A549 (cell line): ENCODE measurements at regions not wholly inside any gene's neighbourhood (a gene's known extent, or its start where the extent isn't known, plus 50 kb on each side); places are given as distances from the start of the nearest gene placed in this dataset.

Source experiments
- CEBPB ChIP-seq, 2 experiments: fragments of >200 bp in 1 of 2; sonication (Bioruptor Twin) in 1 of 2; formaldehyde crosslinking in 1 of 2; IDR thresholded peaks; 2 replicates each; pipeline ENCODE4 v1.6.1; 2012 to 2016
- EHF ChIP-seq: fragments of 250-450 bp; sonication (Bioruptor Pico); IDR thresholded peaks from 2 replicates; pipeline ENCODE4 v1.5.0; 2020; ENCODE audit warnings: mild to moderate bottlenecking
- MAZ ChIP-seq: fragments of 150-350 bp; IDR thresholded peaks from 2 replicates; pipeline ENCODE4 v1.6.1; 2014; ENCODE audit warnings: antibody characterized with exemption, low read depth, low read length, borderline replicate concordance
- RFX5 ChIP-seq: fragments of 450-650 bp; IDR thresholded peaks from 2 replicates; pipeline ENCODE4 v1.7.1; 2014; ENCODE audit warnings: antibody characterized with exemption, mild to moderate bottlenecking, moderate library complexity
- SMC3 ChIP-seq: fragments of >200 bp; sonication (Bioruptor Twin); formaldehyde crosslinking; IDR thresholded peaks from 3 replicates; pipeline ENCODE4 v1.6.1; 2018; ENCODE audit warnings: inconsistent platforms
- TF ChIP-seq, protein P1 (sequence below): fragments of >200 bp; sonication (Bioruptor Twin); formaldehyde crosslinking; IDR thresholded peaks from 3 replicates; pipeline ENCODE4 v1.5.1; 2016
- TF ChIP-seq, protein P2 (sequence below): fragments of 450-650 bp; IDR thresholded peaks from 2 replicates; pipeline ENCODE4 v1.6.1; 2014; ENCODE audit warnings: antibody characterized with exemption

DNA sequence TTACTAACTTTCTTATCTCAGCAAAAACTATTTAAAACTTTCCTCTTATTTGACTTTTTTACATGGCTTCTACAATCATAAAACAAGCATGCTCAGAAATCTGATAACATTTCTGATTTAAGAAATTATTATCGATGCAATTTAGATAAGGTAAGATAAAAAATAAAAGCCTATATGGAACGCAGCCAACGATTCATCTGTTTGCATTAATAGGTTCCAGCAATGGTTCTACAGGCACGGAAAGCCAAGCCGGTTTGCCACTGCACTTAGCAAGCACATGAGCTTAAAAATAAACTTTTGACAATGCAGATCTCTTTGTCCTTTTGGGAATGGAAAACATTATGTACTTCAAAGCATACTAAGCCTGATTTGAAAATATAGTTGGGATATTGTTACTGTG is 77.5 kb upstream of the KCNK2 start:
- TF ChIP-seq, protein P1, sequence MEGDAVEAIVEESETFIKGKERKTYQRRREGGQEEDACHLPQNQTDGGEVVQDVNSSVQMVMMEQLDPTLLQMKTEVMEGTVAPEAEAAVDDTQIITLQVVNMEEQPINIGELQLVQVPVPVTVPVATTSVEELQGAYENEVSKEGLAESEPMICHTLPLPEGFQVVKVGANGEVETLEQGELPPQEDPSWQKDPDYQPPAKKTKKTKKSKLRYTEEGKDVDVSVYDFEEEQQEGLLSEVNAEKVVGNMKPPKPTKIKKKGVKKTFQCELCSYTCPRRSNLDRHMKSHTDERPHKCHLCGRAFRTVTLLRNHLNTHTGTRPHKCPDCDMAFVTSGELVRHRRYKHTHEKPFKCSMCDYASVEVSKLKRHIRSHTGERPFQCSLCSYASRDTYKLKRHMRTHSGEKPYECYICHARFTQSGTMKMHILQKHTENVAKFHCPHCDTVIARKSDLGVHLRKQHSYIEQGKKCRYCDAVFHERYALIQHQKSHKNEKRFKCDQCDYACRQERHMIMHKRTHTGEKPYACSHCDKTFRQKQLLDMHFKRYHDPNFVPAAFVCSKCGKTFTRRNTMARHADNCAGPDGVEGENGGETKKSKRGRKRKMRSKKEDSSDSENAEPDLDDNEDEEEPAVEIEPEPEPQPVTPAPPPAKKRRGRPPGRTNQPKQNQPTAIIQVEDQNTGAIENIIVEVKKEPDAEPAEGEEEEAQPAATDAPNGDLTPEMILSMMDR: no peak
- TF ChIP-seq, protein P2, sequence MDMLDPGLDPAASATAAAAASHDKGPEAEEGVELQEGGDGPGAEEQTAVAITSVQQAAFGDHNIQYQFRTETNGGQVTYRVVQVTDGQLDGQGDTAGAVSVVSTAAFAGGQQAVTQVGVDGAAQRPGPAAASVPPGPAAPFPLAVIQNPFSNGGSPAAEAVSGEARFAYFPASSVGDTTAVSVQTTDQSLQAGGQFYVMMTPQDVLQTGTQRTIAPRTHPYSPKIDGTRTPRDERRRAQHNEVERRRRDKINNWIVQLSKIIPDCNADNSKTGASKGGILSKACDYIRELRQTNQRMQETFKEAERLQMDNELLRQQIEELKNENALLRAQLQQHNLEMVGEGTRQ: no peak
- TF ChIP-seq SMC3 (no peak), MAZ (no peak), RFX5 (no peak), CEBPB (IDR thresholded peaks at IDR 0.05) (no peak), EHF (no peak)
